Duodenal mucosa (tissue), 2 donors: ENCODE measurements at regions not wholly inside any gene's neighbourhood (a gene's known extent, or its start where the extent isn't known, plus 50 kb on each side); places are given as distances from the start of the nearest gene placed in this dataset.

Experiments used
- H3K27ac ChIP-seq: one replicate; pipeline ENCODE4 v1.7.0; 2013; ENCODE audit warnings: low read depth, low read length
- H3K27me3 ChIP-seq, 2 donors: one replicate each; pipeline ENCODE4 v1.7.0; 2013; ENCODE audit warnings: low read length in 2 of 2, control low read depth in 1 of 2; ENCODE audit not compliant: insufficient read depth in 2 of 2, control insufficient read depth in 1 of 2
- H3K36me3 ChIP-seq, 2 donors: one replicate each; pipeline ENCODE4 v1.7.0; 2013; ENCODE audit warnings: low read length in 2 of 2, control low read depth in 1 of 2; ENCODE audit not compliant: insufficient read depth in 2 of 2, control insufficient read depth in 1 of 2
- H3K4me1 ChIP-seq, 2 donors: one replicate each; pipeline ENCODE4 v1.7.0; 2013; ENCODE audit warnings: low read length in 2 of 2, control low read depth in 1 of 2; ENCODE audit not compliant: insufficient read depth in 2 of 2, control insufficient read depth in 1 of 2
- H3K4me3 ChIP-seq, 2 donors: one replicate each; pipeline ENCODE4 v1.7.0; 2013; ENCODE audit warnings: low read length in 2 of 2, low read depth in 1 of 2
- H3K9ac ChIP-seq, 2 donors: one replicate each; pipeline ENCODE4 v1.7.0; 2013; ENCODE audit warnings: low read length in 2 of 2, low read depth in 1 of 2
- H3K9me3 ChIP-seq, 2 donors: one replicate each; pipeline ENCODE4 v1.7.0; 2013; ENCODE audit warnings: low read length in 2 of 2, control low read depth in 1 of 2; ENCODE audit not compliant: control insufficient read depth in 1 of 2

- no peak overlapping the region for H3K27ac ChIP-seq
- H3K36me3 ChIP-seq: no peaks in the 10 kb centered on the region
- no peaks in the 10 kb centered on the region for H3K4me1 ChIP-seq
- H3K9me3 ChIP-seq: no peaks in the 10 kb centered on the region
- no peak overlapping the region for H3K9ac ChIP-seq
- no peak overlapping the region for H3K4me3 ChIP-seq
- H3K27me3 ChIP-seq: no peaks in the 10 kb centered on the region
These were observed 63.5 kb upstream of the FGGY start for GRCh38 chr1:59233444-59233843.

- H3K27ac ChIP-seq: no peak overlapping the region
- H3K9ac ChIP-seq: no peak overlapping the region
- no peaks in the 10 kb centered on the region for H3K4me1 ChIP-seq
- H3K36me3 ChIP-seq: no peaks in the 10 kb centered on the region
- no peaks in the 10 kb centered on the region for H3K27me3 ChIP-seq
- no peaks in the 10 kb centered on the region for H3K9me3 ChIP-seq
- H3K4me3 ChIP-seq: no peak overlapping the region
These were observed 60.0 kb upstream of the FGGY start for GRCh38 chr1:59236721-59237545.

- H3K4me3 ChIP-seq: no peak overlapping the region
- H3K9me3 ChIP-seq: no peaks in the 10 kb centered on the region
- no peaks in the 10 kb centered on the region for H3K36me3 ChIP-seq
- H3K9ac ChIP-seq: no peak overlapping the region
- no peaks in the 10 kb centered on the region for H3K27me3 ChIP-seq
- no peaks in the 10 kb centered on the region for H3K4me1 ChIP-seq
- no peak overlapping the region for H3K27ac ChIP-seq
These were observed 59.0 kb upstream of the FGGY start for GRCh38 chr1:59237900-59238299.

GRCh38 chr1:59238333-59238934 lies 58.5 kb upstream of the FGGY start:
- no peaks in the 10 kb centered on the region for H3K4me1 ChIP-seq
- no peaks in the 10 kb centered on the region for H3K36me3 ChIP-seq
- no peaks in the 10 kb centered on the region for H3K9me3 ChIP-seq
- no peak overlapping the region for H3K4me3 ChIP-seq
- no peaks in the 10 kb centered on the region for H3K27me3 ChIP-seq
- no peak overlapping the region for H3K9ac ChIP-seq
- H3K27ac ChIP-seq: no peak overlapping the region

GRCh38 chr1:59238993-59239392 lies 57.9 kb upstream of the FGGY start:
- Histone ChIP-seq H3K9ac (no peak overlapping the region), H3K36me3 (no peaks in the 10 kb centered on the region), H3K27ac (no peak overlapping the region), H3K9me3 (no peaks in the 10 kb centered on the region), H3K4me3 (no peak overlapping the region), H3K4me1 (no peaks in the 10 kb centered on the region), H3K27me3 (no peaks in the 10 kb centered on the region)

- Histone ChIP-seq H3K9me3 (peaks cover 0 to 3% of the 10 kb centered on the region in 2 donors), H3K9ac (no peak overlapping the region)
These were observed 55.0 kb upstream of the FGGY start for GRCh38 chr1:59241909-59242308.

GRCh38 chr1:59242370-59242769 lies 54.5 kb upstream of the FGGY start:
- H3K4me3 ChIP-seq: no peak overlapping the region
- no peaks in the 10 kb centered on the region for H3K4me1 ChIP-seq
- no peak overlapping the region for H3K27ac ChIP-seq
- H3K9me3 ChIP-seq: peaks cover 0 to 7% of the 10 kb centered on the region in 2 donors
- no peak overlapping the region for H3K9ac ChIP-seq
- no peaks in the 10 kb centered on the region for H3K36me3 ChIP-seq
- H3K27me3 ChIP-seq: no peaks in the 10 kb centered on the region

More at GRCh38 chr1:59241909-59242308, 55.0 kb upstream of the FGGY start:
- Histone ChIP-seq H3K36me3 (no peaks in the 10 kb centered on the region), H3K4me1 (no peaks in the 10 kb centered on the region), H3K4me3 (no peak overlapping the region), H3K27me3 (no peaks in the 10 kb centered on the region), H3K27ac (no peak overlapping the region)

GRCh38 chr1:59243550-59243949 lies 53.3 kb upstream of the FGGY start:
- no peaks in the 10 kb centered on the region for H3K36me3 ChIP-seq
- H3K9ac ChIP-seq: no peak overlapping the region
- H3K27me3 ChIP-seq: no peaks in the 10 kb centered on the region
- H3K27ac ChIP-seq: no peak overlapping the region
- H3K4me3 ChIP-seq: no peak overlapping the region
- peaks cover 0 to 7% of the 10 kb centered on the region in 2 donors for H3K9me3 ChIP-seq
- H3K4me1 ChIP-seq: no peaks in the 10 kb centered on the region

- Histone ChIP-seq H3K4me1 (no peaks in the 10 kb centered on the region), H3K9me3 (peaks cover 0 to 7% of the 10 kb centered on the region in 2 donors), H3K27ac (no peak overlapping the region), H3K36me3 (no peaks in the 10 kb centered on the region), H3K9ac (no peak overlapping the region), H3K27me3 (no peaks in the 10 kb centered on the region), H3K4me3 (no peak overlapping the region)
These were observed 52.9 kb upstream of the FGGY start for GRCh38 chr1:59243978-59244377.

- Histone ChIP-seq H3K27ac (no peak overlapping the region), H3K4me1 (no peaks in the 10 kb centered on the region), H3K27me3 (no peaks in the 10 kb centered on the region), H3K9ac (no peak overlapping the region), H3K9me3 (peaks cover 0 to 7% of the 10 kb centered on the region in 2 donors), H3K4me3 (no peak overlapping the region), H3K36me3 (no peaks in the 10 kb centered on the region)
These were observed 52.0 kb upstream of the FGGY start for GRCh38 chr1:59244891-59245290.
